ENCODE measurements at regions not wholly inside any gene's neighbourhood (a gene's known extent, or its start where the extent isn't known, plus 50 kb on each side); places are given as distances from the start of the nearest gene placed in this dataset.

DNA sequence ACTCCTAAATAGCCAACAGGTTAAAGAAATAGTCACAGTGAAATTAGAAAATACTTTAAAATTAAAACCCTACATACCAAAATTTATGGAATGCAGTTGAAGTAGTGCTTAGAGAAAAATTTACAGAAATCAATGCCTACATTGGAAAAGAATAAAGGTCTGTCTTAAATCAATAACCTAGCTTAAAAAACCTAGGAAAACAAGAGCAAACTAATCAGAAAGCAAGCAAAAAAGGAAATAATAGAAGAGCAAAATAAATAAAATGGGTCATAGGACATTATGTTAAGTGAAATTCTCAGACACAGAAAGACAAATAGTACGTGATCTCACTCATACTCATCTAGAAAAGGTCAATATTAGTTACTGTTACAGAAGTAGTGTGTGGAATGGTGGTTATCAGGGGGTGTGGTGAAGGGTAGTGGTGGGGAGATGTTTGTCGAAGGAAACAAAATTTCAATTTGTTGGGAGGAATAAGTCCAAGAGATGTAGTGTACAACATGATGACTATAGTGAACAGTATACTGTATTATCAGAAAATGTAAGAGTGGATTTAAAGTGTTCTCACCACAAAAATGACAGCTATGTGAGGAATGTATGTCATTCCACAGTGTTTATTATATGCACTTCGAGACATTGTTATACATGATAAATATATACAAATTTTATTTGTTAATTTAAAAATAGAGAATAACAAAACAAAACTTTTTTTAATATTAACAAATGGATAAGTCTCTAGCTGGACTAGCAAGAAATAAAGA lies 423.6 kb downstream of the CDH26 start:
- POLR2A ChIA-PET (ENCODE audit: unreplicated experiment), result no interaction called here
- Histone ChIP-seq H3K27me3 (ENCODE audit: control insufficient read depth, insufficient read depth, low read length) (no peaks in the 10 kb centered on the region), H3K27ac (ENCODE audit: insufficient read depth, low read length) (no peak overlapping the region), H3K14ac (replicated peaks; ENCODE audit: low read depth, low read length) (no peak overlapping the region), H3K9ac (ENCODE audit: low read depth, low read length) (no peak overlapping the region), H2BK5ac (ENCODE audit: low read depth, low read length, poor library complexity, severe bottlenecking) (no peak overlapping the region), H3K4me1 (ENCODE audit: control insufficient read depth, insufficient read depth, low read length) (no peaks in the 10 kb centered on the region), H2BK20ac (ENCODE audit: low read depth, low read length) (no peak overlapping the region), H3K4me2 (ENCODE audit: low read depth, low read length) (no peak overlapping the region), H3K4me3 (ENCODE audit: insufficient read depth, low read depth, low read length) (no peak overlapping the region), H2AFZ (replicated peaks; ENCODE audit: low read length, poor library complexity) (no peak overlapping the region), H3K9me1 (ENCODE audit: insufficient read depth, low read length) (no peaks in the 10 kb centered on the region), H3K9me3 (ENCODE audit: control insufficient read depth, insufficient read depth, low read length) (0 out of 2 replicates have a peak, but pooled peaks cover 3% of the 10 kb centered on the region), H3K56ac (ENCODE audit: extremely low read depth, insufficient read depth, low read length) (no peak overlapping the region), H4K91ac (ENCODE audit: insufficient read depth, low read depth, low read length) (no peak overlapping the region), H3K4ac (ENCODE audit: low read depth, low read length) (no peak overlapping the region), H4K20me1 (ENCODE audit: insufficient read depth, low read length) (no peaks in the 10 kb centered on the region), H3K36me3 (ENCODE audit: control insufficient read depth, insufficient read depth, low read length) (no peaks in the 10 kb centered on the region), H3K23ac (ENCODE audit: low read depth, low read length) (no peak overlapping the region), H2AK5ac (ENCODE audit: low read depth, low read length) (no peak overlapping the region), H4K5ac (ENCODE audit: low read depth, low read length) (no peak overlapping the region), H2BK120ac (ENCODE audit: low read depth, low read length) (no peak overlapping the region), H2BK15ac (ENCODE audit: low read depth, low read length) (no peak overlapping the region), H4K8ac (ENCODE audit: low read depth in 2 of 2, low read length in 2 of 2) (no peak overlapping the region), H3K18ac (ENCODE audit: low read depth, low read length) (no peak overlapping the region), H2AK9ac (replicated peaks; ENCODE audit: low read depth, low read length, poor library complexity) (no peak overlapping the region), H3K79me1 (ENCODE audit: low read depth in 1 of 2, low read length in 2 of 2) (no peaks in the 10 kb centered on the region)
- intact Hi-C loops (cut with micrococcal nuclease), result no loop called here
- CTCF ChIA-PET, result no interaction called here
- DNase-seq, result no peak
- BruUV-seq (replicated peaks), result no TSS peak
- no peak for ATAC-seq (ENCODE audit: low read depth)
- in situ Hi-C loops (cut with MboI; ENCODE audit: low sequenced_read_pairs), result no loop called here
- TF ChIP-seq CEBPB (IDR thresholded peaks at IDR 0.05; ENCODE audit: low read depth, low read length), result no peak
- TF ChIP-seq, protein P1, sequence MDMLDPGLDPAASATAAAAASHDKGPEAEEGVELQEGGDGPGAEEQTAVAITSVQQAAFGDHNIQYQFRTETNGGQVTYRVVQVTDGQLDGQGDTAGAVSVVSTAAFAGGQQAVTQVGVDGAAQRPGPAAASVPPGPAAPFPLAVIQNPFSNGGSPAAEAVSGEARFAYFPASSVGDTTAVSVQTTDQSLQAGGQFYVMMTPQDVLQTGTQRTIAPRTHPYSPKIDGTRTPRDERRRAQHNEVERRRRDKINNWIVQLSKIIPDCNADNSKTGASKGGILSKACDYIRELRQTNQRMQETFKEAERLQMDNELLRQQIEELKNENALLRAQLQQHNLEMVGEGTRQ (IDR thresholded peaks at IDR 0.05; ENCODE audit: low read depth, low read length), result no peak
- TF ChIP-seq BHLHE40 (IDR thresholded peaks at IDR 0.05; ENCODE audit: low read depth, low read length), result no peak
- WGBS, 2 experiments (ENCODE audit: extremely low coverage in 2 of 2, insufficient read length in 1 of 2), result no CpG with 5 or more reads among the region's 3 CpGs
- dilution Hi-C loops (cut with HindIII; ENCODE audit: low sequenced_read_pairs, unreplicated experiment), result no loop called here
